ENCODE measurements at regions not wholly inside any gene's neighbourhood (a gene's known extent, or its start where the extent isn't known, plus 50 kb on each side); places are given as distances from the start of the nearest gene placed in this dataset.

- TF ChIP-seq POLR2A (IDR thresholded peaks at IDR 0.05), result no peak
- TF ChIP-seq CTCF (IDR thresholded peaks at IDR 0.05), result no peak
- TF ChIP-seq POLR2AphosphoS5 (IDR thresholded peaks at IDR 0.05), result no peak
These were observed 130.3 kb downstream of the NDUFA12 start for GRCh38 chr12:94872971-94873733.

Measured in prostate gland (tissue), 2 donors.